Bronchial epithelial cell (primary cell): ENCODE measurements at regions not wholly inside any gene's neighbourhood (a gene's known extent, or its start where the extent isn't known, plus 50 kb on each side); places are given as distances from the start of the nearest gene placed in this dataset.

Experiments used
- DNase-seq: peaks from one replicate; pipeline ENCODE4 v3.0.0-alpha.2; 2010; ENCODE audit warnings: low read depth
- FAIRE-seq: peaks from 2 replicates; lab custom pipeline; 2011; peaks lifted over from hg19 to GRCh38; lab: Jason Lieb, UNC
- H3K27me3 ChIP-seq: 2 replicates; pipeline ENCODE4 v1.5.1; 2011; ENCODE audit warnings: low read length; ENCODE audit not compliant: control insufficient read depth, insufficient read depth
- H3K36me3 ChIP-seq: 2 replicates; pipeline ENCODE4 v1.5.1; 2011; ENCODE audit warnings: low read length; ENCODE audit not compliant: control insufficient read depth, insufficient read depth
- H3K4me3 ChIP-seq: 2 replicates; pipeline ENCODE4 v1.5.1; 2011; ENCODE audit warnings: mild to moderate bottlenecking, low read depth, low read length, control low read depth
- TF ChIP-seq, protein P1 (sequence below): IDR thresholded peaks from 2 replicates; pipeline ENCODE4 v1.5.1; 2011; ENCODE audit warnings: mild to moderate bottlenecking, moderate library complexity, low read length, control low read depth, inconsistent platforms; ENCODE audit not compliant: insufficient read depth, severe bottlenecking

DNA sequence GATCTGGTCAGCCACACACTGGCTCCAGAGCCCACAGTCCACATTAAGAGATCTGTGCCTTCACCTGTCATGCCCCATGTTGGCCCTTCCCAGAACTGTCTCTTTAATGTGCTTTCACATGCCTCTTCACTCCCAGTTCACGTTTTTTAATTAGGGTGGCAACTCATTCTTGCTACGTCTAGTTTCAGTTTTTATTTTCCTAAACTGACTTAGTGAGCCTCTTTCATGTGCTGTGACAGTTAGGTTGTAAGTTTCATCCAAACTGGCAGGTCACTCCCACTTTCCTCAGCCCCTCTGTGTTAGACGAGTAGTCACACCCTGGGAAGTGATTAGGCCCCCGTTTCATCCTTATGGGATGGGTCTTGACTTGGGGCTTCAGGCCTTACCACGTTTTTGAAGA lies 262.5 kb upstream of the RBMY1B start:
- Histone ChIP-seq H3K36me3 (no peaks in the 10 kb centered on the region), H3K4me3 (no peak overlapping the region), H3K27me3 (no peaks in the 10 kb centered on the region)
- DNase-seq (no peak), FAIRE-seq (no peak)
- TF ChIP-seq, protein P1, sequence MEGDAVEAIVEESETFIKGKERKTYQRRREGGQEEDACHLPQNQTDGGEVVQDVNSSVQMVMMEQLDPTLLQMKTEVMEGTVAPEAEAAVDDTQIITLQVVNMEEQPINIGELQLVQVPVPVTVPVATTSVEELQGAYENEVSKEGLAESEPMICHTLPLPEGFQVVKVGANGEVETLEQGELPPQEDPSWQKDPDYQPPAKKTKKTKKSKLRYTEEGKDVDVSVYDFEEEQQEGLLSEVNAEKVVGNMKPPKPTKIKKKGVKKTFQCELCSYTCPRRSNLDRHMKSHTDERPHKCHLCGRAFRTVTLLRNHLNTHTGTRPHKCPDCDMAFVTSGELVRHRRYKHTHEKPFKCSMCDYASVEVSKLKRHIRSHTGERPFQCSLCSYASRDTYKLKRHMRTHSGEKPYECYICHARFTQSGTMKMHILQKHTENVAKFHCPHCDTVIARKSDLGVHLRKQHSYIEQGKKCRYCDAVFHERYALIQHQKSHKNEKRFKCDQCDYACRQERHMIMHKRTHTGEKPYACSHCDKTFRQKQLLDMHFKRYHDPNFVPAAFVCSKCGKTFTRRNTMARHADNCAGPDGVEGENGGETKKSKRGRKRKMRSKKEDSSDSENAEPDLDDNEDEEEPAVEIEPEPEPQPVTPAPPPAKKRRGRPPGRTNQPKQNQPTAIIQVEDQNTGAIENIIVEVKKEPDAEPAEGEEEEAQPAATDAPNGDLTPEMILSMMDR, result no peak

DNA sequence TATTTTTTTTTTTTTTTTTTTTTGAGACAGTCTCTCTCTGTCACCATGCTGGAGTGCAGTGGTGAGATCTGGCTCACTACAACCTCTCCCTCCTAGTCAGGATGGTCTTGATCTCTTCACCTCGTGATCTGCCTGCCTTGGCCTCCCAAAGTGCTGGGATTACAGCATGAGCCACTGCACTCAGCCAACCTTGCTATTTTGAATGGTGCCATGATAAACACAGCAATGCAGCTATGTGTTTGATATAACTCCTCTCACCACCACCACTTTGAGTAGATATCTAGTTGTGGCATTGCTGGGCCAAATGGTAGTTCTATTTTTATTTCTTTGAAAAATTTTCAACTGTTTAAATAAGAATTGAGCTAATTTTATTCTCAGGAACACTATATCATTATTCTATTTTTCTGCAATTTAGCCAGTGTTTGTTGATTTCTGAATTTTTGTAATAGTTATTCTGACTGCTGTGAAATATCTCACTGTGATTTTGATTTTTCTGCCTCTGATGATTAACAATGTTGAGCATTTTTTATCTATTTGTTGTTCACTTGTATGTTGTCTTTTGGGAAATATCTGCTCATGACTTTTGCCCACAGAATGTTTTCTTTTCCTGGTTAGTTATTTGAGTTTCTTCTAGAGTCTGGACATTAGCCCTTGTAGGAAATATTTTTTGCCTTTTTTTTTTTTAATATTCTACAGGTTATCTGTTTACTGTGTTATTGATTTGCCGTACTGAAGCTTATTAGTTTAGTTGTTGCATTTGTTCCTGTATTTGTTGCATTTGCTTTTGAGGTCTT lies 257.5 kb upstream of the RBMY1B start:
- no peaks in the 10 kb centered on the region for H3K36me3 ChIP-seq
- DNase-seq (no peak), FAIRE-seq (no peak)
- H3K27me3 ChIP-seq, result no peaks in the 10 kb centered on the region
- TF ChIP-seq, protein P1, result no peak
- H3K4me3 ChIP-seq, result no peak overlapping the region

- H3K27me3 ChIP-seq, result no peaks in the 10 kb centered on the region
- no peak for FAIRE-seq
- no peaks in the 10 kb centered on the region for H3K36me3 ChIP-seq
- TF ChIP-seq, protein P1, result no peak
- DNase-seq, result no peak
- no peak overlapping the region for H3K4me3 ChIP-seq
These were observed 256.7 kb upstream of the RBMY1B start for GRCh38 chrY:21254476-21254875.

DNA sequence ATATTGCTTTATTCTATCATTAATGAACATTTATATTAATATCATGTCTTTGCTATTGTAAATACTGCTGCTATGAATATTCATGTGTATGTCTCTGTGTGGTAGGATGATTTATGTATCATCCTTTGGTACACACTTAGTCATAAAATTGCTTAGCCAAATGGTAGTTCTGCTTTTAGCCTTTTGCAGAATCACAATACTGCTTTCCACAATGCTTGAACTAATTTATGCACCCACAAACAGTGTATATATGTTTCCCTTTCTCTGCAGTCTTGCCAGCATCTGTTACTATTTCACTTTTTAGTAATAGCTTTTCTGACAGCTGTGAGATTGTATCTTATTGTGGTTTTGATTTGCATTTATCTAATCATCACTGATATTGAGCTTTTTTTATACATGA lies 254.3 kb upstream of the RBMY1B start:
- Histone ChIP-seq H3K36me3 (no peaks in the 10 kb centered on the region), H3K27me3 (no peaks in the 10 kb centered on the region), H3K4me3 (no peak overlapping the region)
- no peak for FAIRE-seq
- TF ChIP-seq, protein P1, result no peak
- no peak for DNase-seq

GRCh38 chrY:21259707-21260106 lies 251.4 kb upstream of the RBMY1B start:
- no peak overlapping the region for H3K4me3 ChIP-seq
- H3K36me3 ChIP-seq, result no peaks in the 10 kb centered on the region
- DNase-seq (no peak), FAIRE-seq (no peak)
- TF ChIP-seq, protein P1, result no peak
- no peaks in the 10 kb centered on the region for H3K27me3 ChIP-seq

DNA sequence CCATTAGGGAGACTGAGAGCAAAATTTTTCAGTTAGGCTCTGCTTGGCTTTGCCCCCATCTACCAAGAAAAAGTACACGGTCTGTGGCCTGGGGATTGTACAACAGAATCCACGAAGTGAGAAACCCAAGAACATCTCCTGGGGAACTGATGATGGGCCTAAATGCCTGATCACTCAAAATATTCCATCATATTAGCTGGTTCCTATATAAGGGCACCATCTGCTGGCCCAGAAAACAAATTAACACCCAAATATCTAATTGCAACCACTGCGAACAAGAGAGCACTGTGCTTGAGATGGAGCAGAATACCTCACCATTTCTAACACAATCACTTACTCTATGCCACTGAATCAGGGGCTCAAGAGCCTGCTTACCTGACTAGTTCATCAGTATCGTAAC lies 250.8 kb upstream of the RBMY1B start:
- DNase-seq, result peak; percentile 0
- Histone ChIP-seq H3K4me3 (no peak overlapping the region), H3K36me3 (no peaks in the 10 kb centered on the region), H3K27me3 (no peaks in the 10 kb centered on the region)
- TF ChIP-seq, protein P1, result no peak
- FAIRE-seq, result no peak
